MM.1S (cell line): ENCODE measurements at regions not wholly inside any gene's neighbourhood (a gene's known extent, or its start where the extent isn't known, plus 50 kb on each side); places are given as distances from the start of the nearest gene placed in this dataset.

Source experiments
- DNase-seq: peaks from one replicate; pipeline ENCODE4 v3.0.0-alpha.2; 2015
- H2AFZ ChIP-seq: fragments of 300-600 bp; sonication (generic); 2 replicates; pipeline ENCODE4 v1.6.0; 2016; ENCODE audit warnings: antibody characterized with exemption, low read length
- H3F3A ChIP-seq: fragments of 300-600 bp; sonication (generic); 2 replicates; pipeline ENCODE4 v1.6.1; 2016; ENCODE audit warnings: mild to moderate bottlenecking, antibody characterized with exemption, low read length, moderate library complexity, mixed read lengths; ENCODE audit not compliant: insufficient read depth
- H3K27ac ChIP-seq: fragments of 300-600 bp; sonication (generic); 2 replicates; pipeline ENCODE4 v1.5.1; 2016; ENCODE audit warnings: mild to moderate bottlenecking, low read length
- H3K27me3 ChIP-seq: fragments of 300-600 bp; sonication (generic); replicated peaks from 2 replicates; pipeline ENCODE4 v1.6.0; 2016; ENCODE audit warnings: low read length; ENCODE audit not compliant: insufficient read depth
- H3K36me3 ChIP-seq: fragments of 300-600 bp; sonication (generic); replicated peaks from 2 replicates; pipeline ENCODE4 v1.6.1; 2016; ENCODE audit warnings: mild to moderate bottlenecking, low read length, mixed read lengths; ENCODE audit not compliant: insufficient read depth
- H3K4me1 ChIP-seq: fragments of 300-600 bp; sonication (generic); 2 replicates; pipeline ENCODE4 v1.6.1; 2016; ENCODE audit warnings: low read length, mixed read lengths
- H3K4me2 ChIP-seq: fragments of 300-600 bp; sonication (generic); 2 replicates; pipeline ENCODE4 v1.6.0; 2016; ENCODE audit warnings: low read depth, low read length
- H3K4me3 ChIP-seq: fragments of 300-600 bp; sonication (generic); 2 replicates; pipeline ENCODE4 v1.5.1; 2016; ENCODE audit warnings: low read length, mixed read lengths
- H3K79me2 ChIP-seq: fragments of 300-600 bp; sonication (generic); 2 replicates; pipeline ENCODE4 v1.6.1; 2016; ENCODE audit warnings: mixed run types, low read length, mixed read lengths
- H3K9ac ChIP-seq: fragments of 300-600 bp; sonication (generic); 2 replicates; pipeline ENCODE4 v1.6.1; 2016; ENCODE audit warnings: low read length, mixed read lengths
- H3K9me2 ChIP-seq: fragments of 300-600 bp; sonication (generic); replicated peaks from 2 replicates; pipeline ENCODE4 v1.6.1; 2016; ENCODE audit warnings: mild to moderate bottlenecking, low read length, mixed read lengths; ENCODE audit not compliant: insufficient read depth
- H3K9me3 ChIP-seq: fragments of 300-600 bp; sonication (generic); replicated peaks from 2 replicates; pipeline ENCODE4 v1.6.1; 2016; ENCODE audit warnings: mild to moderate bottlenecking, low read length, mixed read lengths; ENCODE audit not compliant: insufficient read depth
- H4K20me1 ChIP-seq: fragments of 300-600 bp; sonication (generic); 2 replicates; pipeline ENCODE4 v1.6.1; 2016; ENCODE audit warnings: mild to moderate bottlenecking, low read length, moderate library complexity, mixed read lengths; ENCODE audit not compliant: insufficient read depth
- EZH2 ChIP-seq: fragments of 300-600 bp; sonication (generic); optimal IDR thresholded peaks from 2 replicates; pipeline ENCODE3; 2017; ENCODE audit warnings: low read depth, mild to moderate bottlenecking, antibody characterized with exemption, low read length, mixed read lengths
- EZH2phosphoT487 ChIP-seq: fragments of 300-600 bp; sonication (generic); IDR thresholded peaks from 2 replicates; pipeline ENCODE4 v1.6.1; 2018; ENCODE audit warnings: antibody characterized with exemption, low read length
- TF ChIP-seq, protein P1 (sequence below): fragments of 300-600 bp; sonication (generic); IDR thresholded peaks from 2 replicates; pipeline ENCODE4 v1.5.1; 2016; ENCODE audit warnings: antibody characterized with exemption, low read length, mixed read lengths

DNA sequence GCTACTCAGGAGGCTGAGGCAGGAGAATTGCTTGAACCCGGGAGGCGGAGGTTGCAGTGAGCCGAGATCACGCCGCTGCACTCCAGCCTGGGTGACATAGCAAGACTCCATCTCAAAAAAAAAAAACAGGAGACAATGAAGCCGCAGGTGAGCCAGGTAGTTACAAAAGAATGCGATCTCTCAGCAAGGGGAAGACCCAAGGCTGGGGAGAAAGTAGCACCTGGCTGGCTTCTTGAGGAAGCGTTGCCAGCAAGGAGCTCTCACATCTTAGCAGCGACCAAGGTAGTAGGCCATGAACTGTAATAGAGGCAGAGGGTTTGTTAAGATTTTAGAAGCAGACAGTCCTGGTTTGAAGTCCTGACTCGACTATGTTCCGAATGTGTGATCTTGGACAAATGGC, 175.0 kb downstream of the AIPL1 start:
- no peak overlapping the region for H3K4me2 ChIP-seq
- no peak overlapping the region for H3K9ac ChIP-seq
- H3F3A ChIP-seq = no peaks in the 10 kb centered on the region
- H3K79me2 ChIP-seq = no peaks in the 10 kb centered on the region
- peak; percentile 24 for DNase-seq
- H3K9me2 ChIP-seq = no peaks in the 10 kb centered on the region
- H2AFZ ChIP-seq = no peak overlapping the region
- H3K9me3 ChIP-seq = no peaks in the 10 kb centered on the region
- no peaks in the 10 kb centered on the region for H3K27me3 ChIP-seq
- TF ChIP-seq EZH2phosphoT487 (no peak), EZH2 (no peak)
- TF ChIP-seq, protein P1, sequence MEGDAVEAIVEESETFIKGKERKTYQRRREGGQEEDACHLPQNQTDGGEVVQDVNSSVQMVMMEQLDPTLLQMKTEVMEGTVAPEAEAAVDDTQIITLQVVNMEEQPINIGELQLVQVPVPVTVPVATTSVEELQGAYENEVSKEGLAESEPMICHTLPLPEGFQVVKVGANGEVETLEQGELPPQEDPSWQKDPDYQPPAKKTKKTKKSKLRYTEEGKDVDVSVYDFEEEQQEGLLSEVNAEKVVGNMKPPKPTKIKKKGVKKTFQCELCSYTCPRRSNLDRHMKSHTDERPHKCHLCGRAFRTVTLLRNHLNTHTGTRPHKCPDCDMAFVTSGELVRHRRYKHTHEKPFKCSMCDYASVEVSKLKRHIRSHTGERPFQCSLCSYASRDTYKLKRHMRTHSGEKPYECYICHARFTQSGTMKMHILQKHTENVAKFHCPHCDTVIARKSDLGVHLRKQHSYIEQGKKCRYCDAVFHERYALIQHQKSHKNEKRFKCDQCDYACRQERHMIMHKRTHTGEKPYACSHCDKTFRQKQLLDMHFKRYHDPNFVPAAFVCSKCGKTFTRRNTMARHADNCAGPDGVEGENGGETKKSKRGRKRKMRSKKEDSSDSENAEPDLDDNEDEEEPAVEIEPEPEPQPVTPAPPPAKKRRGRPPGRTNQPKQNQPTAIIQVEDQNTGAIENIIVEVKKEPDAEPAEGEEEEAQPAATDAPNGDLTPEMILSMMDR = no peak
- no peak overlapping the region for H3K27ac ChIP-seq
- no peaks in the 10 kb centered on the region for H3K4me1 ChIP-seq
- H4K20me1 ChIP-seq = no peaks in the 10 kb centered on the region
- no peak overlapping the region for H3K4me3 ChIP-seq
- no peaks in the 10 kb centered on the region for H3K36me3 ChIP-seq

DNA sequence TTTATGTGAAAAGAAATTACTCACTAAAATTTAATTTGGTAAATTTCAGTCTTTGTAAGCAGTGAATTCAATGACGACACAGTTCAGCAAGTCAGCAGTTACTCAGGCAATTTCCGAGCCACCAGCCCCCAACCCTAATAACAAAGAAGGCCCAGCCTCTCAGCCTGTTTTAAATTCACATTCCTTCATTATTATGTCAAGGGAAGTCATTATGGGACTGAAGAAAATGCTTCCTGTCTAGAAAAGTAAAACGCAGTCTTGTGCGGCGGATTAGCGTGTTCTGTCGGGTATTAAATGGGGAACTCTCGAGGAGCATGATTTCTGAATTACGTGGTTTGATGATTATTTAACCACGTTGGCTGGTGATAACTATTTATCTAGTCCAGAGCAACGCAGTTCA, 177.6 kb downstream of the AIPL1 start:
- Histone ChIP-seq H2AFZ (no peak overlapping the region), H3K27ac (no peak overlapping the region), H3K9me3 (no peaks in the 10 kb centered on the region), H3F3A (no peaks in the 10 kb centered on the region), H4K20me1 (no peaks in the 10 kb centered on the region), H3K4me1 (no peaks in the 10 kb centered on the region), H3K9me2 (no peaks in the 10 kb centered on the region), H3K36me3 (no peaks in the 10 kb centered on the region), H3K4me2 (no peak overlapping the region), H3K79me2 (no peaks in the 10 kb centered on the region), H3K27me3 (no peaks in the 10 kb centered on the region), H3K9ac (no peak overlapping the region), H3K4me3 (no peak overlapping the region)
- DNase-seq = no peak
- TF ChIP-seq EZH2phosphoT487 = no peak
- no peak for TF ChIP-seq EZH2
- TF ChIP-seq, protein P1 = no peak

DNA sequence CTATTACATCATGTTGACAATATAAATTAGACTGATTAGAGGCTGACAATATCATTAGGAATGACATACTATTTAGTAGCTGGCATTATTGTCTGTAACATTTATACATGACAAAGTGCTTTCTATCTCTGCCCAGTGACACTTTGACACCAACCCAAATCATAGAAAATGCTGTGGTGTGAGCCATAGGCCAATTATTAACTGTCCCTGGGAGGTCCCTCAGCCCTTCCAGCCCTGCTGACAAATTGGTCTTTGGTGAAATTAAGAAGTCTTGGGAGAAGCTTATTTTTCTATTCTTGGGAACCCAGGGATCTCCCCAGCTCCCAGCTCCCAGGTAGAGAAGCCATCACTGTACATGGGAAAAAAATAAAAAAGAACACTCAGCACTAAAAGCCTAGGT, 179.6 kb downstream of the AIPL1 start:
- no peaks in the 10 kb centered on the region for H3F3A ChIP-seq
- H3K79me2 ChIP-seq = no peaks in the 10 kb centered on the region
- DNase-seq = no peak
- no peaks in the 10 kb centered on the region for H3K27me3 ChIP-seq
- H3K9me2 ChIP-seq = no peaks in the 10 kb centered on the region
- no peak overlapping the region for H3K4me2 ChIP-seq
- no peak overlapping the region for H3K27ac ChIP-seq
- no peak overlapping the region for H3K9ac ChIP-seq
- H4K20me1 ChIP-seq = no peaks in the 10 kb centered on the region
- H3K4me3 ChIP-seq = no peak overlapping the region
- TF ChIP-seq, protein P1 = no peak
- TF ChIP-seq EZH2 (no peak), EZH2phosphoT487 (no peak)
- H2AFZ ChIP-seq = no peak overlapping the region
- no peaks in the 10 kb centered on the region for H3K4me1 ChIP-seq
- no peaks in the 10 kb centered on the region for H3K36me3 ChIP-seq
- no peaks in the 10 kb centered on the region for H3K9me3 ChIP-seq
